ENCODE measurements at regions not wholly inside any gene's neighbourhood (a gene's known extent, or its start where the extent isn't known, plus 50 kb on each side); places are given as distances from the start of the nearest gene placed in this dataset.

DNA sequence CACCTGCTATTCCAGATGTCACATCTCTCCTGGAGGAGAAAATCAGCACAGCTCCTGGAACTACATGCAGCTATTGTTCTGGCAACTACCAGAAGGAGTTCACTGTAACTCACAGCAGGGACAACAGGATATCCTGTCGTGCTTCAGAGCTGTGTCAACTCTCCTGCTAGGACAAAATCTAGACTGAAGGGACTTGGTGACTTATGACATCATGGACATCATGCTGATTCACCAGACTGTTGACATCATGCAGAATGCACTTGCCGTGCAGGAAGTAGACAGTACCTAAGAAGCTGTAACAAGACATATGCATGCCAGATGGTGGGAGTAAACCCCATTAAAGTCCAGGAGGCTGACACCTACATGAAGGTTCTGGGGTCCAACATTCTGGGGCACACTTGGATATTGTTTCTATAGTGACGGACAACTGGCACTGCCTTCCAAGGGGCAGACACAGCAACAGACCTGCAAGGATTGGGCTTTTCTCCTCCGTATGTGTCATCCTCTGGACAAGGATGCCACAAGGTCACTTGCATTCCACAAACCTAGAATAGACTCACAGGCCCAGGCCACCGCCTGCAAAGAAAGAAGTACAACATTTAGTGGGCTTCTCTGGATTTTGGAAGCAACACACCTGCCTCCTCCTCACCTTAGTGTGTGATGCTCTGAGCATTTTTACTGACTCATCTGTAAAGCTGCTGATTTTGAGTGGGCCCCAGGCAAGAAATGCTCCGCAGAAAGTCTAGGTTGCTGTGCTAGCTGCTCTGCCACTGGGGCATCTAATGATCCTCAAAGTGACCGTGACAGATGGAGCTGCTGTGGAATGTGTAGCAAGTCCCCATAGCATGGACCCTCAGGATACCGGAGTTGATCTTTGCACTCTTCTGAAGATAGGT lies 249.2 kb downstream of the MATN1 start:
- CTCF ChIA-PET: no interaction called here
- Mint-ChIP-seq H3K36me3 (no peaks in the 10 kb centered on the region), H3K4me1 (peaks cover 2% of the 10 kb centered on the region), H3K9me3 (ENCODE audit: low read depth) (no peaks in the 10 kb centered on the region), H3K27ac (no peak overlapping the region), H3K4me3 (no peak overlapping the region), H3K27me3 (no peaks in the 10 kb centered on the region)
- DNase-seq (no peak), ATAC-seq (no peak)

DNA sequence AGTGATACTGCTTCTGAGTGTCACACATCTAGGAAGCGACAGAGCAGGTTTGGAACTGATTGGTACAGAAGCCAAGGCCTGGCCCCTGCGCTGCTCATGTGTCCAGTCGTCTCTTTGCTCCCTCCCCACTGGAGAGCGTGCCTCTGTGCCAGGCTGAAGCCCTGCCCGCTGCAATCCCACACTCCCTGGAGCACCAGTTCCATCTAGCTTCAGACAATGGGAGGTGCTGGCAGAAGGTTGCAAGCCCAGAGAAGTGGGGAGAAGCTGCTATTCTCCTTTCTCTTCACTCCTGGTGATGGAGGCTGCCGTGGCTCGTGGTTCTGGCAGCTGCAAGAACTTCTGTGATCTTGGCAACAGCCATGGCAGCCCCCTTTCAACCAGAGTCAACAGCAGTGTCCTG lies 250.9 kb downstream of the MATN1 start:
- no peaks in the 10 kb centered on the region for H3K9me3 Mint-ChIP-seq (ENCODE audit: low read depth)
- CTCF ChIA-PET: no interaction called here
- DNase-seq (no peak), ATAC-seq (no peak)
- H3K4me3 Mint-ChIP-seq: no peak overlapping the region
- peaks cover 2% of the 10 kb centered on the region for H3K4me1 Mint-ChIP-seq
- no peak overlapping the region for H3K27ac Mint-ChIP-seq
- no peaks in the 10 kb centered on the region for H3K36me3 Mint-ChIP-seq
- H3K27me3 Mint-ChIP-seq: no peaks in the 10 kb centered on the region

DNA sequence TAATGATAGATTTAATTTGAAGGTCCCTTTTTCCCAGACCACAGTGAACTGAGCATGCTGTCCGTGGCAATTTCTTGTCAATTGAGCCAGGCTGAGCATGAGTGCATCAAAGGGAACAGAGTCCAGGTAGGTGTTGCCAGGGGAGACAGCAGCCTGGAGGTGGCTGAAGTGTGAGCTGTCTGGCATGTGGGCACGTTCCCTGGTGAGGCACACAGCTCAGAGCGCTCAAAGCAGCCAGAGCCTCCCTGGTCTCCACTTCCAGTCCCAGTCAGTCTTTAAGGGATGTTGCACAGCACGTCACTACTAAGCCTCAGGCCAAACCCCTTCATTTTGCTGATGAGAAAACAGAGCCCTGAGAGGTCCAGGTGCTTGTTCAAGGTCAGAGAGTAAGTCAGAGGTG lies 251.4 kb downstream of the MATN1 start:
- no peaks in the 10 kb centered on the region for H3K9me3 Mint-ChIP-seq (ENCODE audit: low read depth)
- H3K36me3 Mint-ChIP-seq: no peaks in the 10 kb centered on the region
- CTCF ChIA-PET: no interaction called here
- DNase-seq: no peak
- ATAC-seq: no peak
- H3K27ac Mint-ChIP-seq: no peak overlapping the region
- H3K4me1 Mint-ChIP-seq: peaks cover 2% of the 10 kb centered on the region
- H3K4me3 Mint-ChIP-seq: no peak overlapping the region
- no peaks in the 10 kb centered on the region for H3K27me3 Mint-ChIP-seq

DNA sequence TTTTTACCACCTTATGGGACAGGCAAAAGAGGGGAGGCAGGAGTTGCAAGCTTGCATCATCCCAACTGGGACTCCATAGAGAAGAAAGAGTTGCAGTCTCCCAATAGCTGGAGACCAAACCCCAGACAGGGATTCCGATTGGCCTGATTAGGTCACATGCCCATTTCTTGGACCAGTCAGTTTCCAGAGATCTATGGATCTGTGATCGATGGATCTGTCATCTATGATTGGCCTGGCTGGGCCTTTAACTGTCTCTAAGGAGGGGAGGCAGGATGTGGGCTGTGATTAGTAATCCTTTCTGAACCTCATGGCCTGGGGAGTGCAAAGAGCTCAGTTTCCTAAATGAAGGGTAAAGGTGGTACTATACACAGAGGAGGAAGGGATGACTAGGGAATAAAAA lies 252.1 kb downstream of the MATN1 start:
- ATAC-seq: no peak
- DNase-seq: no peak
- Mint-ChIP-seq H3K27ac (no peak overlapping the region), H3K9me3 (ENCODE audit: low read depth) (no peaks in the 10 kb centered on the region), H3K36me3 (no peaks in the 10 kb centered on the region), H3K27me3 (no peaks in the 10 kb centered on the region), H3K4me1 (peaks cover 2% of the 10 kb centered on the region), H3K4me3 (no peak overlapping the region)
- CTCF ChIA-PET: no interaction called here

DNA sequence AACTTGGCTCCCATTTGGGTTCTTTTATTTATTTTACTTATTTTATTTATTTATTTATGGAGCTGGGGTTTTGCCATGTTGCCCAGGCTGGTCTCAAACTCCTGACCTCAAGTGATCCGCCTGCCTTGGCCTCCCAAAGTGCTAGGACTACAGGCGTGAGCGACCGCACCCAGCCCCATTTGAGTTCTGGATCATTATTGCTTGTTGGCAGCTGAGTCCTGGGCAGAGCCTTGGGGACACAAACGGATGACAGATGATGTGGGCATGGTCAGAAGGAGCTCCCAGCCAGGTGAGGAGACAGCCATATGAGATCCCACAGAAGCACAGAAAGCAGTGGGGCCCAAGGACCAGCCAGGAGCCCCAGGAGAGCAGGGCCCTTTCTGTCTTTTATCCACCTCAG lies 254.0 kb downstream of the MATN1 start:
- Mint-ChIP-seq H3K27me3 (no peaks in the 10 kb centered on the region), H3K4me1 (peaks cover 2% of the 10 kb centered on the region), H3K36me3 (no peaks in the 10 kb centered on the region), H3K9me3 (ENCODE audit: low read depth) (no peaks in the 10 kb centered on the region), H3K4me3 (no peak overlapping the region), H3K27ac (no peak overlapping the region)
- CTCF ChIA-PET: no interaction called here
- DNase-seq (no peak), ATAC-seq (no peak)

DNA sequence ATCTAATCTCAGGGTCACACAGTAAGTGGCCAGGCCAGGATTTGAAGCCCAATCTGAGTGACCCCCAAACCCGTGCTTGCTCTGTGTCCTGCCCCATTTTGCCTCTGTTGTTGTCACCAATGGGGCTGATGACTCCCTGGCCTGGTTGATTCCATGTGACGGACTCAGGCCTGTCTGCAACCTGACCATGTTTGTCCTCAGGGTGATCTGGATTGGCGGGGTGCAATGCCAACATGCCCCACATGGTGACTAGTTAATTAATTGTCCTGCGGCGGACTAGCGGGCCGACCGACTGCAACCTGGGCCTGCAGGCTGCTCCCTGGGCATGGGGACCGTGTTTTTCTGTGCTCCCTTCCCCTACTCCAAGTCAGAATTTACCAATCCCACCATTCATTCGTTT lies 256.3 kb downstream of the MATN1 start:
- ATAC-seq: no peak
- Mint-ChIP-seq H3K27ac (no peak overlapping the region), H3K4me3 (no peak overlapping the region), H3K36me3 (no peaks in the 10 kb centered on the region), H3K9me3 (ENCODE audit: low read depth) (no peaks in the 10 kb centered on the region), H3K27me3 (no peaks in the 10 kb centered on the region), H3K4me1 (peaks cover 2% of the 10 kb centered on the region)
- CTCF ChIA-PET: no interaction called here
- DNase-seq: no peak

DNA sequence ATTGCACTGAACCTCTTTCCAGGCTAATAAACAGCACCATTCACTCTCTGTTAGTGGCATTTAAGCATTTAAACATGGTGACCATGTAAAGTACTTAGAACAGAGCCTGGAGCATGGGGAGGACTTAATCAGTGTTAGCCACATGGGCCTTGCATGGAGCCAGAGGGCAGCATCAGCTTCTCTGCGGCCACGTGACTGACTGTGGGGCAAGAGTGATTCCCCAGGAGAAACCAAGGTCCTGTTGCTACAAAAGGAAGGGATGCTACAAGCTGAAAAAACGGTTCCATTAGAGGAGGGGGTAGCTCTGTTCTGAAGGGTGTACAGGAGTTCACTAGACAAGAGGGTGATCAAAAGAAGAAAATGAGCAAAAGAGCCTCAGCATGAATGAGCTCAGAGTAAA lies 256.8 kb downstream of the MATN1 start:
- no peaks in the 10 kb centered on the region for H3K27me3 Mint-ChIP-seq
- H3K4me1 Mint-ChIP-seq: peaks cover 2% of the 10 kb centered on the region
- no peak overlapping the region for H3K27ac Mint-ChIP-seq
- no peaks in the 10 kb centered on the region for H3K9me3 Mint-ChIP-seq (ENCODE audit: low read depth)
- ATAC-seq (no peak), DNase-seq (no peak)
- CTCF ChIA-PET: no interaction called here
- no peak overlapping the region for H3K4me3 Mint-ChIP-seq
- no peaks in the 10 kb centered on the region for H3K36me3 Mint-ChIP-seq

DNA sequence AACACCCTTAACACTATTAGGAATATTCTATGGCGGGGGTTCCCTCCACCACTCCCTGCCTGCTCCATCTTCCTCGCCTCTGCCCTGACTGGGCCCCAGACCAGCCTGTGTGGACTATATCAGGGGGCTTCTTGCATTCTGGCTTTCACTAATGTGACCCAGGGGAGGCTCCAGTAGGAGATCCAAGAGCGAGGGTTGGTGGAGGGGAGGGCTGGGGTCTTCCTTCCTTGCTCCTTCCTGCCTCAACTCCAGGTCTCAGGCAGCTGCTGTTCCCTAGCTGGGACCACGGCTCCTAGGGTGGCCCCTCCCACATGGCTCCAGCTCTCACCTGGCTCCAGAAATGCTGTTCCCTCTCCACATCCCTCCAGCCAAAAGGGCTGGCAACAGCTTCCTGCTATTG lies 257.4 kb downstream of the MATN1 start:
- ATAC-seq (no peak), DNase-seq (no peak)
- Mint-ChIP-seq H3K36me3 (no peaks in the 10 kb centered on the region), H3K27ac (no peak overlapping the region), H3K9me3 (ENCODE audit: low read depth) (no peaks in the 10 kb centered on the region), H3K4me3 (no peak overlapping the region), H3K4me1 (peaks cover under 1% of the 10 kb centered on the region), H3K27me3 (no peaks in the 10 kb centered on the region)
- CTCF ChIA-PET: no interaction called here

DNA sequence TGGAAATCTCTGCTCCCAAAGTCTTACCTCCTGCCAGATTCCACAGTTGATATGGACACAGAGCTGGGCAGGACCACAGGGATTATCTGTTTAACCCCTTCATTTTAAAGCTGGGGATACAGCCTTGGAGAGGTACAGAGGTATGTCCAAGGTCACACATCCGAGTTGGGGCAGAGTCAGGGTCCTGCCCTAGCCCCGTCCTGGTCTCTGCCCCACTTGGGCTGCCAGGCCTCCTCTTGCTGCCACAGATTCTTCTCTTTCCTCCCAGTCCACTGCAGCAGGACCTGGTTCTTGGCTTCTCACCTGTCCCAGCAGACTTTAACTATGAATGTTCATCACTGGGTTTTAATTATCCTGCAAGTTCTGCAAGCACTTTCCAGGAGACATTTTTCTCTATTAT lies 258.3 kb downstream of the MATN1 start:
- no peaks in the 10 kb centered on the region for H3K27me3 Mint-ChIP-seq
- DNase-seq (no peak), ATAC-seq (no peak)
- H3K4me1 Mint-ChIP-seq: no peaks in the 10 kb centered on the region
- H3K9me3 Mint-ChIP-seq (ENCODE audit: low read depth): no peaks in the 10 kb centered on the region
- H3K27ac Mint-ChIP-seq: no peak overlapping the region
- no peak overlapping the region for H3K4me3 Mint-ChIP-seq
- no peaks in the 10 kb centered on the region for H3K36me3 Mint-ChIP-seq
- CTCF ChIA-PET: no interaction called here

DNA sequence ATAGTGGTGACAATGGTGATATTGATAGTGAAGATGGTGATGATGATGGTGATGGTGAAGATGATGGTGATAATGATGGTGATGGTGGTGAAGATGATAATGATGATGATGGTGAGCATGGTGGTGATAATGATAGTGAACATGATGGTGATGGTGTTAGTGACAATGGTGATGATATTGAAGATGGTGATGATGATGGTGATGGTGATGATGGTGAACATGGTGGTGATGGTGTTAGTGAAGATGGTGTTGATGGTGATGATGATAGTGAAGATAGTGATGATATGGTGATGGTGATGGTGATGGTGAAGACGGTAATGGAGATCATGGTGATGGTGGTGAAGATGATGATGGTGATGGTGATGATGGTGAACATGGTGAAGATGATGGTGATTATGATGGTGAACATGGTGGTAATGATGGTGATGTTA lies 259.2 kb downstream of the MATN1 start:
- CTCF ChIA-PET: no interaction called here
- no peaks in the 10 kb centered on the region for H3K9me3 Mint-ChIP-seq (ENCODE audit: low read depth)
- no peak overlapping the region for H3K27ac Mint-ChIP-seq
- H3K4me1 Mint-ChIP-seq: no peaks in the 10 kb centered on the region
- DNase-seq (no peak), ATAC-seq (no peak)
- no peak overlapping the region for H3K4me3 Mint-ChIP-seq
- no peaks in the 10 kb centered on the region for H3K27me3 Mint-ChIP-seq
- H3K36me3 Mint-ChIP-seq: no peaks in the 10 kb centered on the region

DNA sequence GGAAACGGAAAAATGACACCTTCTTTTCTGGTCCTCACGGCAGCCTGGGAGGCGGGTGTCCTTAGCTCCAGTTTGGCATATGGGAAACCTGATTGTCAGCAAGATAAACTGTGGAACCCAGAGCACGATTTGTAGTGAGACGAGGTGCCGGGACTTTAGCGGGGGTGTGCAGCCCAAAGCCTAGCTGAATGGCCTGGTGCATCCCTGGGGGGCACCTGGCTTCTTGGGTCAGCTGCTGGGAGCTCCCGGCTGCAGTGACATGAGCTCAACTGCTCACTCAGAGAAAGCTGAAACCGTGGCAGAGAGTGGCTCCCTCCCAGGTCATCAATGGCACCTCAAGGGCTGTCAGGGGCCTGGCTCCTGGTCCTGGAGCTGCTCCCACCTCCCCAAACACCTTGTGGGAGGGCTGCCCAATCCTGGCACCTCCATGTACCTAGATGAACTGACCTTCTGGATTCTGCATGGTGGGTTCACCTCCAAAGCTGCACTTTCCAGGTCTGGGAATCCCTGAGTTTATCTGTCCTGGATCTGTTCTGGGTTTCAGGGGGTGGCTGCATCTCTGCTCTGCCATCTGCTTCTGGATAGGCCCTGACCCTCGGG lies 260.5 kb downstream of the MATN1 start:
- Mint-ChIP-seq H3K36me3 (no peaks in the 10 kb centered on the region), H3K27me3 (peaks cover 2% of the 10 kb centered on the region), H3K27ac (no peak overlapping the region), H3K4me1 (no peaks in the 10 kb centered on the region), H3K4me3 (no peak overlapping the region), H3K9me3 (ENCODE audit: low read depth) (no peaks in the 10 kb centered on the region)
- DNase-seq: no peak
- CTCF ChIA-PET: no interaction called here
- ATAC-seq: no peak

DNA sequence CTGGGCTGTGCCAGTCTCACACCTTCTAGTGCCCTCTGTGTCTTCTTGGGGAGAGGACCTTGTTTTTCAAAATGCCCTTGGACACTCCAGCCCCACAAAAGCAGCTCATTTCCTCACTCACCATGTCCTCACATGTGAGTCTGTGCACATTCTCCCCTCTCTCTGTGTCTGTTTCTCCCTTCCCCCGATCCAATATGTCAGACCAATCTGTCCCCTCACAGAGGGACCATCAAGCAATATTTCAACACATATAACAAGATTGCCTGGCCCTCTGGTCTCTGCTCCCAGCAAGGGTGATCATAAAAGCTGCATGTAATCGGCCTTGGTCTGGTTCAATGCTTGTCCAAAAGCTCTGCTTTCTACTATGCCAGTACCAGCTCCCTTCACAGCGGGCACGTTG lies 261.2 kb downstream of the MATN1 start:
- DNase-seq: no peak
- CTCF ChIA-PET: no interaction called here

DNA sequence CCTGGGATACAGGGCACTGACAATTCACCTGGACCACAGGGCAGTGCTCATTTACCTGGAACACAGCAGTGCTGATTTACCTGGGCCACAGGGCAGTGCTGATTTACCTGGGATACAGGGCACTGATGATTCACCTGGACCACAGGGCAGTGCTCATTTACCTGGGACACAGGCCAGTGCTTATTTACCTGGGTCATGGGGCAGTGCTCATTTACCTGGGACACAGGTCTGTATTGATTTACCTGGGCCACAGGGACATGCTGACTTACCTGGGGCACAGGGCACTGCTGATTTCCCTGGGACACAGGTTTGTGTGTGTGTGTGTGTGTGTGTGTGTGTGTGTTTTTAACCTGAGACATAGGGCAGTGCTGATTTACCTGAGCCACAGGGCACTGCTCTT lies 261.7 kb downstream of the MATN1 start:
- no peaks in the 10 kb centered on the region for H3K36me3 Mint-ChIP-seq
- no peak overlapping the region for H3K4me3 Mint-ChIP-seq
- no peaks in the 10 kb centered on the region for H3K9me3 Mint-ChIP-seq (ENCODE audit: low read depth)
- DNase-seq: no peak
- ATAC-seq: no peak
- CTCF ChIA-PET: no interaction called here
- no peaks in the 10 kb centered on the region for H3K4me1 Mint-ChIP-seq
- no peak overlapping the region for H3K27ac Mint-ChIP-seq
- H3K27me3 Mint-ChIP-seq: peaks cover 5% of the 10 kb centered on the region

More for the DNA sequence above, 261.2 kb downstream of the MATN1 start:
- Mint-ChIP-seq H3K4me3 (no peak overlapping the region), H3K36me3 (no peaks in the 10 kb centered on the region), H3K27me3 (peaks cover 2% of the 10 kb centered on the region), H3K27ac (no peak overlapping the region), H3K9me3 (ENCODE audit: low read depth) (no peaks in the 10 kb centered on the region), H3K4me1 (no peaks in the 10 kb centered on the region)
- ATAC-seq: no peak

DNA sequence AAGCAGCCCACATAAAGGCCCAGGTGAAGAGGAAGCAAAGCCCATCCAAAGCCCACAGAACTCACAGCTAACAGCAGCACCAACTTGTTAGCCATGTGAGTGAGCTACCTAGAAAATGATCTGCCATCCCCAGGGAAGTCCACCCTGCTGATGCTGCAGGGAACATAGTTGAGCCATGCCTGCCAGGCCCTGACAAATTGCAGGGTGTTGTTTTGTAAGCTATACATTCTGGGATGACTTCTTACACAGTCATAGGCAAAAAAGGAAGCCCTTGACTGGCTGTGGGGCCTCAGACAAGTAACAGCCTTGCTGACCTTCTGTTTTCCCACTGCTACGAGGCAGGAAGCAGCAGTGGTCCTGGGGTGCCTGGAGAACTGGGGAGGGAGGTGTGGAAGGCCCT lies 262.7 kb downstream of the MATN1 start:
- ATAC-seq (no peak), DNase-seq (no peak)
- Mint-ChIP-seq H3K27ac (no peak overlapping the region), H3K9me3 (ENCODE audit: low read depth) (no peaks in the 10 kb centered on the region), H3K4me1 (no peaks in the 10 kb centered on the region), H3K27me3 (peaks cover 8% of the 10 kb centered on the region), H3K36me3 (no peaks in the 10 kb centered on the region), H3K4me3 (no peak overlapping the region)
- CTCF ChIA-PET: interaction anchor here (1.3 kb wide), 1 partner anchor 1088 kb away, joined by 3 read pairs; no protein-coding TSS in a partner anchor

All from activated CD8-positive, alpha-beta memory T cell treated with anti-CD3 and anti-CD28 coated beads, Interleukin-2, amount 10 ng/mL, durations not matched to agents 7 days and 5 days (primary cell).